Stimulated activated naive CD8-positive, alpha-beta T cell treated with anti-CD3 and anti-CD28 coated beads, Interleukin-15, Interleukin-2, amounts not matched to agents 100 ng/mL and 50 ng/mL, for 24 hours (primary cell): ENCODE measurements at regions not wholly inside any gene's neighbourhood (a gene's known extent, or its start where the extent isn't known, plus 50 kb on each side); places are given as distances from the start of the nearest gene placed in this dataset.
A peak's percentile ranks its signal among the peaks of the same experiment; 100 is the strongest.
"Not testable (repeated sequence)": the region's sequence is repeated elsewhere in the genome, so short reads cannot be mapped to it uniquely, and the experiment has no call there.

ENCODE experiments used
- H3K27ac Mint-ChIP-seq: one replicate; pipeline ENCODE4 v1.8.0; 2021; ENCODE audit warnings: mild to moderate bottlenecking, mixed read lengths
- H3K27me3 Mint-ChIP-seq: one replicate; pipeline ENCODE4 v1.8.0; 2021; ENCODE audit warnings: mixed read lengths
- H3K36me3 Mint-ChIP-seq: one replicate; pipeline ENCODE4 v1.8.0; 2021; ENCODE audit warnings: low read depth, mixed read lengths
- H3K4me1 Mint-ChIP-seq: one replicate; pipeline ENCODE4 v1.8.0; 2021; ENCODE audit warnings: low read depth, mixed read lengths
- H3K4me3 Mint-ChIP-seq: one replicate; pipeline ENCODE4 v1.8.0; 2021; ENCODE audit warnings: mild to moderate bottlenecking, mixed read lengths
- H3K9me3 Mint-ChIP-seq: one replicate; pipeline ENCODE4 v1.8.0; 2021; ENCODE audit warnings: mixed read lengths

GRCh38 chr4:71081192-71081591 is 87.7 kb downstream of the DCK start:
- H3K9me3 Mint-ChIP-seq: no peaks in the 10 kb centered on the region
- no peak overlapping the region for H3K4me3 Mint-ChIP-seq
- peaks cover 4% of the 10 kb centered on the region for H3K27me3 Mint-ChIP-seq
- no peak overlapping the region for H3K27ac Mint-ChIP-seq
- H3K4me1 Mint-ChIP-seq: no peaks in the 10 kb centered on the region
- no peaks in the 10 kb centered on the region for H3K36me3 Mint-ChIP-seq

- no peak overlapping the region for H3K4me3 Mint-ChIP-seq
- peaks cover 5% of the 10 kb centered on the region for H3K9me3 Mint-ChIP-seq
- H3K36me3 Mint-ChIP-seq: no peaks in the 10 kb centered on the region
- H3K27me3 Mint-ChIP-seq: no peaks in the 10 kb centered on the region
- peaks cover 8% of the 10 kb centered on the region for H3K4me1 Mint-ChIP-seq
- no peak overlapping the region for H3K27ac Mint-ChIP-seq
These were observed 100.3 kb downstream of the DCK start for GRCh38 chr4:71093745-71094144.

DNA sequence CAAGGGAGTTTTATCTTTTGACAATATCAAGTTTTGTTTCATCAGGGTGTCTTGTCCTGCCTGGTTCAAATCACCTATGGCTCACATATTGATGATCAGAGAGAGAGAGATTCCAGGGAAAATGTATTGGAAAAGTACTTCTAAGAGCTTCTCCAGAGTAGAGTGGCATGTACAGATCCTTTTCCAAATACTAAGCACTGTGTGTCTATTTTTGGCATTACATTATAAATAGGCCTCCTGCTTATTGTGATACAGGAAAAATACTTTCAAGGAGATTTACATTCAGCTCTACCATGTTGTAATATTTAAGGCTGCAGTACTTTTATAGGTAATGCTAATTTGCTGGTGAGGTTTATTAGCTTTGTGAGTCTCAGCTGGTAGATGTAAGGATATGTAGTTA is 100.8 kb downstream of the DCK start:
- Mint-ChIP-seq H3K36me3 (no peaks in the 10 kb centered on the region), H3K9me3 (peaks cover 7% of the 10 kb centered on the region), H3K27ac (no peak overlapping the region), H3K27me3 (no peaks in the 10 kb centered on the region), H3K4me1 (peaks cover 8% of the 10 kb centered on the region), H3K4me3 (no peak overlapping the region)

DNA sequence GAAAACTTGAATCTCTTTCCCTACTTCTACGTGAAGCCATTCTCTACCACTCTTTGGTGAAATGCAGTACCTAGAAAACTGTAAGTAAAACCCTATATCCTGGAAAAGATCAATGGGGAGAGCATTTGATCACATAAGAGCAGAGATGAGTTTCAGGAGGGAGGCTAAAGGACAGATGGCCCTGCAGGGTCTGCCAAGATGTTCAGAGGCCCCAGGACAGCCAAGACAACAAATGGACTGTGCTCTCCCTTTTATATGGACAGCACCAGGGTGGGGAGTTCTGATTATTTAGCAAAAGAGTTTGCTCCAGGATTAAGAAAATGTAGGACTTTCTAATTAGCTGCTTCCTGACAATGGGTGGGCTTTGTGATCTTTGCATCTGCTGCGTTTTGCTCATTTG is 101.7 kb downstream of the DCK start:
- no peaks in the 10 kb centered on the region for H3K27me3 Mint-ChIP-seq
- H3K4me3 Mint-ChIP-seq: no peak overlapping the region
- H3K27ac Mint-ChIP-seq: no peak overlapping the region
- H3K9me3 Mint-ChIP-seq: peaks cover 11% of the 10 kb centered on the region
- H3K4me1 Mint-ChIP-seq: peaks cover 8% of the 10 kb centered on the region
- no peaks in the 10 kb centered on the region for H3K36me3 Mint-ChIP-seq

DNA sequence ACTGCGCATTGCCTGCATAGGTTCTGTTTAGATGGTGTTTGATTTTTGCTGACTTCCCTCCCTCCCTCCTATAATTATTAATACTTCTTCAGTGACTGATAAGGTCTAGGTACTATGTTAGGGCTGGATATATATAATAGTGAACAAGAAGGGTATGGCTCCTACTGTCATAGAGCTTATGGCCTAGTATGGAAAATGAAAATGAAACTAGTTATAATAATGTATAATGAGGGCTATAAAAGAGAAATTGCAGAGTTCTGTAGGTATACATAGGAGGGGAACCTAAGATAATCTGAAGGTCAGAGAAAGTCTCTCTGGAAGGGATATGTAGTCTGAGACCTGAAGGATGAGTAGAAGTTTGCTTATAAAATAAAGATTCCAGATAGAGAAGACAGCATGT is 102.1 kb downstream of the DCK start:
- H3K27me3 Mint-ChIP-seq: no peaks in the 10 kb centered on the region
- H3K4me1 Mint-ChIP-seq: peaks cover 8% of the 10 kb centered on the region
- no peak overlapping the region for H3K27ac Mint-ChIP-seq
- peaks cover 7% of the 10 kb centered on the region for H3K9me3 Mint-ChIP-seq
- H3K36me3 Mint-ChIP-seq: no peaks in the 10 kb centered on the region
- H3K4me3 Mint-ChIP-seq: no peak overlapping the region

DNA sequence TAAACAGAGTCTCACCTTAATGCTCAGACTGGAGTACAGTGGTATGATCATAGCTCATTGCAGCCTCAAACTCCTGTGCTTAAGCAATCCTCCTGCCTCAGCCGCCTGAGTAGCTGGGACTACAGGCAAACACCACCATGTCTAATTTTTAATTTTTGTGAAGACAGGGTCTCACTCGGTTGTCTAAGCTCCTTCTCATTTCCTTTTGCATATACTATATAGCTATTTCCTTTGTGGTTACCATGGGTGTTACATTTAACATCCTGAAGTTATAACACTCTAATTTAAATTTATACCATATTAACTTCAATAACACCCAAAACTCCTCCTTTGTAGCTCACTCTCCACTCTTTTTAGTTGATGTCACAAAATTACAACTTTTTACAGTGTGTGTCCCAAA is 114.3 kb downstream of the DCK start:
- Mint-ChIP-seq H3K4me1 (peaks cover 31% of the 10 kb centered on the region), H3K36me3 (no peaks in the 10 kb centered on the region), H3K27me3 (no peaks in the 10 kb centered on the region), H3K4me3 (peak overlapping the region; percentile 35), H3K9me3 (no peaks in the 10 kb centered on the region), H3K27ac (peak overlapping the region; percentile 74)

DNA sequence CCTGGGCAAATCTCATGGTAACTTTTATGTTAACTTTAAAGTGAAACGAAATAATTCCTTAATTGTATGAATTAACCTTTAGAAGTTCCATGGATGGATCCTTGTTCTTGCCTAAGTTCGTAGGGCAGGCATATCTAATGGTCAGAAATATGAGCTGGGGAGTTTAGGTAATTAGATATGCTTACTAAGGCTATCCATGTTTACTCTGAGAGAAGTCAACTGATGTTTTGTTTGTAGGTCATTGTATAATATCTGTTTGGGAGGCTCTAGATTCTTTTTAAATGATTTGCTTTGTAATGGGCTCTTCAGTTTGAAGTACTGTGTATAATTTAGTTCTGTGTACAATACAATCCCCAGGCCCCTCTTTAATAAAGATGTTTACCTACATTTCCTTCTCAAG is 117.0 kb downstream of the DCK start:
- Mint-ChIP-seq H3K27ac (no peak overlapping the region), H3K4me1 (peaks cover 31% of the 10 kb centered on the region), H3K9me3 (no peaks in the 10 kb centered on the region), H3K36me3 (no peaks in the 10 kb centered on the region), H3K27me3 (no peaks in the 10 kb centered on the region), H3K4me3 (no peak overlapping the region)

- not testable (repeated sequence) for H3K27ac Mint-ChIP-seq, H3K4me3 Mint-ChIP-seq, H3K27me3 Mint-ChIP-seq, H3K36me3 Mint-ChIP-seq, H3K9me3 Mint-ChIP-seq
- H3K4me1 Mint-ChIP-seq: peaks cover 31% of the 10 kb centered on the region
These were observed 117.7 kb downstream of the DCK start for GRCh38 chr4:71111133-71111532.

- Mint-ChIP-seq H3K27ac (no peak overlapping the region), H3K4me1 (peaks cover 17% of the 10 kb centered on the region), H3K36me3 (no peaks in the 10 kb centered on the region), H3K9me3 (no peaks in the 10 kb centered on the region), H3K4me3 (no peak overlapping the region), H3K27me3 (no peaks in the 10 kb centered on the region)
These were observed 119.8 kb downstream of the DCK start for GRCh38 chr4:71113294-71113693.

DNA sequence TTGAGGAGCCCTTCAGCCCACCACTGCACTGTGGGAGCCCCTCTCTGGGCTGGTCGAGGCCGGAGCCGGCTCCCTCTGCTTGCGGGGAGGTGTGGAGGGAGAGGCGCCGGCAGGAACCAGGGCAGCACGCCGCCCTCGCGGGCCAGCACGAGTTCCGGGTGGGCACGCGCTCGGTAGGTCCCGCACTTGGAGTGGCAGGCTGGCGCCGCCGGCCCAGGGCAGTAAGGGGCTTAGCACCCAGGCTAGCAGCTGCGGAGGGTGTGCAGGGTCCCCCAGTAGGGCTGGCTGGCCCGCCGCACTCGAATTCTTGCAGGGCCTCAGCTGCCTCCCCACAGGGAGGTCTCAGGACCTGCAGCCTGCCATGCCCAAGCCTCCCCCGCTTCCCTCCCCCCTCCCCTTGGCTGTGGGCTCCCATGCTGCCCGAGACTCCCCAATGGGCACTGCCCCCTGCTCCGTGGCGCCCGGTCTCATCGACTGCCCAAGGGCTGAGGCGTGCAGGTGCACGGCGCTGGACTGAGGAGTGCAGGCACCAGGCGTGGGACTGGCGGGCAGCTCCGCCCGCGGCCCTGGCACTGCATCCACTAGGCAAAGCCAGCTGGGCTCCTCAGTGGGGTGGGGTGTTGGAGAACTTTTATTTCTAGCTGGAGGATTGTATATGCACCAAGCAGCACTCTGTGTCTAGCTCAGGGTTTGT is 127.5 kb downstream of the DCK start:
- Mint-ChIP-seq H3K4me1 (no peaks in the 10 kb centered on the region), H3K4me3 (no peak overlapping the region), H3K27me3 (no peaks in the 10 kb centered on the region), H3K27ac (no peak overlapping the region), H3K9me3 (no peaks in the 10 kb centered on the region), H3K36me3 (no peaks in the 10 kb centered on the region)

DNA sequence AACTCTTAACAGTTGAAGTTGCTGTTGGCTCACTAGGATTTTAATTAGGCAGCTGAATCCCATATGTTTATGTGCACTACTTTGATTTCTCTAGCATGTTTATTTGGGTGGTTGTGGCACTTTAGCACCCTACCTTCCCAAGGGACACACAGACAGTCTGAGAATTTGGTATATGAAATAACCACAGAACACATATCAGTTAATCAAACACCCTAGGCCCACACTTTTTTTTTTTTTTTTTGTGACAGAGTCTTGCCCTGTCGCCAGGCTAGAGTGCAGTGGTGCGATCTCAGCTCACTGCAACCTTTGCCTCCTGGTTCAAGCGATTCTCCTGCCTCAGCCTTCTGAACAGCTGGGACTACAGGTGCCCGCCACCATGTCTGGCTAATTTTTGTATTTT is 130.5 kb downstream of the DCK start:
- Mint-ChIP-seq H3K27ac (no peak overlapping the region), H3K9me3 (no peaks in the 10 kb centered on the region), H3K27me3 (no peaks in the 10 kb centered on the region), H3K4me3 (no peak overlapping the region), H3K36me3 (no peaks in the 10 kb centered on the region), H3K4me1 (no peaks in the 10 kb centered on the region)

DNA sequence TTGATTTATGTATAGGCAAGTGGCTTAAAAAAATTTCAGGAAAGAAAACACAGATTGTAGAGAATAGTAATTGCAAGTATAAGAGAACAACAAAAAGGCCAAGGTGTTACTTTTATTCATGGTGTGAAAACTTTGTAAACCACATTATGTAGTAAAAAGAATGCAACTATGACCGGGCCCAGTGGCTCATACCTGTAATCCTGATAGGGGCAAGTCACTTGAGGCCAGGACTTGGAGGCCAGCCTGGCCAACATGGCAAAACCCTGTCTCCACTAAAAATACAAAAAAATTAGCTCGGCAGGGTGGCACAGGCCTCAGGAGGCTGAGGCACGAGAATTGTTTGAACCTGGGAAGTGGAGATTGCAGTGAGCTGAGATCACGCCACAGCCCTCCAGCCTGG is 131.7 kb downstream of the DCK start:
- H3K27me3 Mint-ChIP-seq: no peaks in the 10 kb centered on the region
- no peak overlapping the region for H3K27ac Mint-ChIP-seq
- H3K36me3 Mint-ChIP-seq: no peaks in the 10 kb centered on the region
- no peak overlapping the region for H3K4me3 Mint-ChIP-seq
- no peaks in the 10 kb centered on the region for H3K4me1 Mint-ChIP-seq
- H3K9me3 Mint-ChIP-seq: no peaks in the 10 kb centered on the region

DNA sequence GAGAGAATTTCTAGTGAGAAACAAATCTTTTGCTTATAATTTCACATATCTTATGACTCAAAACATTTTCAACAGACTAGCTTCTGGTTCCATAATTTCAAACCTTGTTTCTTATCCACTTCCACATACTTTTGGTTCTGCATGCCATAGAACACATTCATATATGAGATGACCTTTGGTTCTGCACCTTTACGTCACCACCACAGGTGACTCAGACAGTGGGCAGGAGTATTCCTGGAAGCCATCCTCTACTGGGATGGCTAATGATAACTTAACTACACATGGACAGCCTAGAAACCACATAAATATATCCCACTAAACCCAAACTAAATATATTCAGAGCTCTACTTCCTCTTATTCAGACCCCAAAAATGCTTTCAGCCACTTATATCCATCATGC is 133.3 kb downstream of the DCK start:
- Mint-ChIP-seq H3K4me1 (no peaks in the 10 kb centered on the region), H3K9me3 (no peaks in the 10 kb centered on the region), H3K27me3 (no peaks in the 10 kb centered on the region), H3K27ac (no peak overlapping the region), H3K36me3 (no peaks in the 10 kb centered on the region), H3K4me3 (no peak overlapping the region)

DNA sequence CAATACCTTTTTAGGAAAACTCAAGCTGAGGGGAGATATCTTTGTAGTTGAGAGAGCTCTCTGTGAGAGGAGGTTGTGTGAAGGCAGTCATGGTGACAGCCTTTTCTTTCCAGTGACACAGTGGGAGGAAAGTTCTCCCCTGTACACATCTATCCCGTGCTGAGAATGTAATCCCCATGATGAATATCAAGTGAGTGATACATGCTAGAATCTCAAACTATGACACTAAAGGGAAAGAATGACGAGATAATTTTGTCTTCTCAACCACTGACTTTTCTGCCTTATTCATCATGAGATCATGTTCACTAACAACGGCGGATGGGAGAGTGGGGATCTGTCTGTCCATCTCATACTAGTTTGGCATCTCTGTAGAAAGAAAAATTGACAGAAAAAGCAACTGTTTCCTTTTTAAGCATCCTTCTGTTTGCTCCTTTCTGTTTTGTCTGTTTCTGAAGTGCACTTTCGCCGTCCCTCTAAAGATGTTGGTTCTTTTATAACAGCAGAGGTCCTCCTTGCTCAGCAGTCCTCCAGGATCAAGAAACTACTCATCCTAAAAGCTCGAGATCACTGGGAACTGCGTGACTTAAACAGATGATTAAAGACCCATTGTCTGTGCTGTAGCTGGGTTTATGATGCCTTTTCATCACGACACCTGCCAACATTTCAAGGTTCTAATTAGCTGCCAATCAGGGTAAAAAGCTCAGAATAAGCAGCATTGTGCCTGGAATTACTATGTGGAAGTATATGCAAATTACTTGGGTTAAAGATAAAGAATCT is 137.6 kb downstream of the DCK start:
- no peaks in the 10 kb centered on the region for H3K9me3 Mint-ChIP-seq
- no peak overlapping the region for H3K4me3 Mint-ChIP-seq
- H3K27me3 Mint-ChIP-seq: no peaks in the 10 kb centered on the region
- no peaks in the 10 kb centered on the region for H3K36me3 Mint-ChIP-seq
- H3K27ac Mint-ChIP-seq: no peak overlapping the region
- no peaks in the 10 kb centered on the region for H3K4me1 Mint-ChIP-seq

DNA sequence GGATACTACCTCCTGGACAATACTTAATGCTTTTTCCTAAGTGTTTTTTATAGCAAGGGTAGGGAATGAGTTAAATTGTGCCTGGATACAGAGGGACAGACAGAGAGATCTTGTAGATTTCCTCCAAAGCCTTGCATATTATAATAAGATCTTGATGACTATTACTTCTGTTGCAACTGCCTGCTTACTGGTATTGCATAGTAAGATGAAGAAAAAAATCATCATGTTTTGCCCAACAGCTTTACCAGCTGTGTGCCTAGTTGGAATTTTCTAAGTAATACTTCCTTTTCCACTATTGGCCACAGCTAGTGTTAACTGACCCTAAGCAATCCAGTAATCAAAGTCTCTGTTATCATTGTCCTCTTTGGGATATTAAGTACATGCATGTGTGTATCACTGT is 139.0 kb downstream of the DCK start:
- Mint-ChIP-seq H3K4me1 (no peaks in the 10 kb centered on the region), H3K9me3 (no peaks in the 10 kb centered on the region), H3K36me3 (no peaks in the 10 kb centered on the region), H3K27ac (no peak overlapping the region), H3K4me3 (no peak overlapping the region), H3K27me3 (no peaks in the 10 kb centered on the region)

DNA sequence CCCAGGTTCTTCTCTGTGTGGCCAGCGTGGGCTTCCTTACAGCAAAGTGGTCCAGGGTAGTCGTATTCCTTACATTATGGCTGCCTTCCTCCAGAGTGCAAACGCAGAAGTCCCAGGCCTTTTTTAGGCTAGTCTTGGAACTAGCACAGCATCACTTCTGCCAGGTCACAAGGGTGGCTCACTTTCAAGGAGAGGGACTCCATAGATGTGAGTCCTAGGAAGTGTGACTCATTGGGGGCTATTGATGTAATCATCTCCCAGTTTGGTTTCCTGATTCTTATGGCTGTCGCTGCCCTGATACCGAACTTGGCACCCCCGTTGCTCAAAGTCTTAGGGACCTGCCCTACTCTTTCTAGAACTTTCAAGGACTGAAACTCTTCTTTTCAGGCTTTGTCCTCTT is 140.0 kb downstream of the DCK start:
- no peaks in the 10 kb centered on the region for H3K27me3 Mint-ChIP-seq
- no peak overlapping the region for H3K4me3 Mint-ChIP-seq
- no peaks in the 10 kb centered on the region for H3K9me3 Mint-ChIP-seq
- no peak overlapping the region for H3K27ac Mint-ChIP-seq
- no peaks in the 10 kb centered on the region for H3K4me1 Mint-ChIP-seq
- no peaks in the 10 kb centered on the region for H3K36me3 Mint-ChIP-seq
